NCI-H748 (cell line): ENCODE measurements at regions not wholly inside any gene's neighbourhood (a gene's known extent, or its start where the extent isn't known, plus 50 kb on each side); places are given as distances from the start of the nearest gene placed in this dataset.

Experiments
- DNase-seq: peaks from one replicate; lab custom pipeline; 2025; ENCODE audit not compliant: unreplicated experiment; lab: John Stamatoyannopoulos, UW

DNA sequence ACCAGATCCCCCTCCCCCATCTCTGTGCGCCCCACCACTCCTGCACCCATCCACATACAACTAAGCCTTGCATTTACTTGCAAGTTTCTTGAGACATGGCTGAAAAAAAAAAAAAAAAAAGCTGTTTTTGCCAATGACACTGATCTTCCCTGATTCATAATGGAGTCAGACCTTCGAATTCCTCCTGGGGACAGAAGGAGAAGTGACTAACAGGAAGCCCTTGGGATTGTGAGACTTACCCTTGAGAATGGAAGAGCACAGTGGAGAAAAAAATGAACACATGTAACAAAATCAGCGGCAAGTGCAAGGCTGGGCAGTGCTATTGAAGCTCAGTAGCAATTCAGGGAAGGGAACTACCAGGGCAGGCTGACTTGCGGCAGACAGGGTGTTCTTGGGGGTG, 288.4 kb downstream of the BCOR start:
- no peak for DNase-seq

DNA sequence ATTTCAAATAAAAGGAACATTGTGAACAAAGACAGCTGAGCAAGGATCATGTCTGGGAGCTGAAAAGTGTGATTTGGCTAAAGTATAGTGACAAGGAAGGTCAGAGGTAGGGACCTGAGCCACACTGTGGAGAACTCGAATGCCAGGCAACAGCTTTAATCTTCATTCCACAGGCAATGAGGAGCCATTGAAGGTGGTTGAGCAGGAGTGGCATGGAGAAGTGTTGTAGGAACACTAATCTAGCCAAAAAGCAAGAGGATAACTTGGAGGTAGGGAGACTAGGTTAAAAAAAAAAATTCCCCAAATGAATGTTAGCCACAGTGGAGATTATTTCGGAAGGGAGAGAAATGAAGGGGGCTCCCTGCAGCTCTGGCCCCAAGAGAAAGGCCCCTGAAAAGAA, 286.9 kb downstream of the BCOR start:
- no peak for DNase-seq

DNA sequence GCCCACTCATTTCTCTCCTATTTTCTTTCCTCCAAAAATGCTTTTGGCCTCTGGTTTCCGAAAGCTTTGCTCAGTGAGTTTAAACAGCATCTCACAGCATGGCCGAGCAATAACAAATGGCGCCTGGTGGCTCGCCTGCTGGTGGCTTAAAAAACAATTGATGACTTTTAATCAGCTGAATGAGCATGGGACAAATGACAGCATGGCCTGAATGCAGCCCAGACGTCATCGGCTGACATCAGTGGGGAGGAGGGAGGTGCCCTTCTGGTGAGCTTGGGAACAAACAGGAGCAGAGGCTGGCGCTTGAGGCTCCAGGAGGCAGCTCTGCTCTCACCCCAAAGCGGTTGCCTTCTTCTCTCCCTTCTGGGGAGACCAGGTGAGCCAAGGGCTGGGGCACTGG, 286.4 kb downstream of the BCOR start:
- peak; percentile 14 for DNase-seq

DNA sequence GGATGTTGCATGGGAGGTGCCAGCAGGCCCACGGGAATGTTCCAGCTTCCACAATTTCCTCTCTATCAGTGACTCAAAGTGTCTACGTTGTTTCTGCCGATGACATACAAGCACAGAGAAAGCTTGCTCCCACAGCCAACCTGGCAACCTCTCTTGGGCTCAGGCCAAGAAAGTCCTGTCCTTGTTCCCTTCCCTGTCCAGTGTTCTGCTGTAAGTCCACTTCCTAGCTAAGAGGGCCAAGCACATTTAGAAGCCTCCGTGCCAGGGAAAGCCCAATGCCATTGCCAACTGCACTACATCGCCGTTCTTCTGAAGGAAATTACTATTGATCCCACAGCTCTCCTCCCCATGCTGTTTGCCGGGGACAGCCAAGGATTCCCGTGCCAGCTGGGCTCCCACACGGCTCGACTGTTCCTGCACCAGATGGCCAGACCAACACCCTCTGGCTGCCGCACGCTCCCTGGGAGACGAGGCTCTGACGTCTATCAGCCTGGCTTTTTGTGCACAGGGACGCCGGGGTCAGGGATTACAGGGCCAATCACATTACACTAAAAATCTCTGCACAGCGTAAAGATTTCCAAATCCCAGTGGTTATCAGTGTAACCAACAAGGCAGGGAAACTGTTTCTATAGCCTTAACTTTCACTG, 284.0 kb downstream of the BCOR start:
- DNase-seq: no peak

DNA sequence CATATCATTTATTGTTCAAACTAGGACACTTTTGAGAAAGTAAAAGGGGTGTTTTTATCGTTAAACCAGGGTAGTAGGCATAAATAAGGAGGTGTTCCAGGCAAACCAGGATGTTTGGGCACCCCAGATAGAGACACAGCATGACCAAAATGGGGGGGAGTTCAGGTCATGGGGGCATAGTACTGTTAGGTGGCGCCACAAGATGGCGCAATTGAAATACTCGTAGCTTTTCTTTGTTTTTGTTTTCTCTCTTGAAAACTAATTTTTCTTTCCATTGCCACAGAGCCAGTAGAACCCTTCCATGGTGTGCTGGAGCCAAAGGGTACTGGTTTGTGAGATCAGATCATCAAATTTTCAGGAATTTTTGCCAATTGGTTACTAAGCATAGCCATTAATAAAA, 283.4 kb downstream of the BCOR start:
- peak; percentile 45 for DNase-seq

DNA sequence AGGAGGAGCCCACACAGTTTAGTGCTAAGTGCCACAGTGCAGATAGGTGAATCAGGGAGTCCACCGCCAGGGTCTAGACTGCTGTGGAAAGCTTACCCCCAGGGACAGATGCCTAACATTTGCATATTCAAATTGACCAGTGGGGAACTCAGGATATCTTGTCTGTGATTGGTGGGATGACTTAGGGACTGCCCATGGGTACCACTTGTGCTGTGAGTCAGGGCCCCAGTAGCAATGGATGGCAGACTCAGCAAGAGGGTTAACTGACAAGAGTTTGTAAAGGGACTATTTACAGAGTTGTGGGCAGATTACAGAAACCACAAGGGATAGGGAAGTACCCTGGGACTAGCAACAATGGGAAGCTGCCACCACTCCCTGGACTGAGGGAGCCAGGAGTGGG, 282.1 kb downstream of the BCOR start:
- no peak for DNase-seq

DNA sequence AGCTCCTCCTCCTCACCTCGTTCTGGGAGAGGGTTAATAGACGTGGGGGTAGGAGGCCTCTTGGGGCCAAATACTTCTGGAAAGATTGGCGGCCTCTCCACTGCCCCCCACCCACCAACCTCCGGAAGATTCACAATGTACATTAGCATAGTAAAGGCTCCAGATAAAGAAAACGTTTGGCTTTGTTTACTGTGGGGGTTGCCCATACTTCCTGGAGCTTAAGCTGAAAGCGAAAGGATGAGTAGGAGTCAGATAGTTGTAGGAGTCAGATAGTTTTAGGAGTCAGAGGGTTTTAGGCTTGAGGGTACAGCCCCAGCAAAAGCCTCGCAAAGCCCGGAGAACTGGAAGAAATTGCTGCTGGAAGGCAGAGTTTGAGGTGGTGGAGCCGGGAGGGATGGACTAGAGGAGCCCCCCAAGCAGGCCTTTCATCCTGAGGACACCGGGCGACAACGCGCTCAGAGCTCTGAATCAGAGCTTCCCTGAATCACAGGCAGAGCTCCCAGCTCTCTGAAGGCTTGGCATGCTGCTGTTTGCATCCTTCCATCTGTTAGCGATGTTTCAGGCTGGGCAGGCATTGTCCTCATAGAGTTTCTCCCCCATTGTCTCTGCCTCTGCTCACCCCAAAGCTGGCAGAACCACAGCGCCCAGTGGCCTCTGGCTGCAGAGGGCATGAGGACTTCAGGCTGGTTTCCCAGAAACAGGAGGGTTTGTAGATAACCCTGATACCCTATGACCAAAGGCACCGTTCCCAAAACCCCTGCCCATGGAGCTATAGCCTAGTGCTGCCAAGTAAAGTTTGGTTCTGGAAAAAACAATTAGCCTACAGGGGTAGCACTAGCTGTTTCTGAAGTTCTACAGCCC, 280.7 kb downstream of the BCOR start:
- peak; percentile 10 for DNase-seq

DNA sequence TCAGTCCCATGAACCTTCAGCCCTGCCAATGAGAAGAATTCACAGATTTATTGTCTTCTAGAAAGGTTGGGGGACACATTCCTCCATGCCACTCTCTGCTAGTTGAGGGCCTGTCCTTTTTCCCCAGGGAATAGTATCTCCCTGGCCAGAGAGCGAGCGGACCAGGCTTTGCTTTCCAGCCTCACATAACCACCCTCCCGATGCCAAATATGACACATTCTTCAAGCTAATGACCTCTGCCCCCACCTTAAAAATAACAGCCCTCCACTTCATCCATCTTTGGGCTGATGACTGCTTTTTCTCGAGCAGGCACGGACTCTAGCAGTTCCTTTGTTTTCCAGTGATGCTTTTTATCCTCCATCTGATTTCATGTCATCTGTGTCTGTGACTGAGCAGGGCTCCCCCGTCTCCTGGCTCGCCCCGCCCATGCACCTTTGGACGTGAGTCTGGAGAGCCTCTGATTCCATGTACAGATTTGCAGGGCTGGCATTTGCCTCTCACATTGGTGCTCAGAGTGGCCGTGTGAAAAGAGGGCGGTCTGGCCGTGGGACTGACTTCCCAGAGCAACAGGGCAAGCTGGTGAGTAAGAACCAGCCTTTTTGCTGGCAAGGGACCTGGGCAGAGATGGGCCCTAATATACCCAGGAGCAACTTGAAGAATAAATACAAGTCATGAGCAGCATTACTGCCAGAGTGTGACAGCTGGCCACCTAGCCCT, 279.8 kb downstream of the BCOR start:
- DNase-seq: no peak

DNA sequence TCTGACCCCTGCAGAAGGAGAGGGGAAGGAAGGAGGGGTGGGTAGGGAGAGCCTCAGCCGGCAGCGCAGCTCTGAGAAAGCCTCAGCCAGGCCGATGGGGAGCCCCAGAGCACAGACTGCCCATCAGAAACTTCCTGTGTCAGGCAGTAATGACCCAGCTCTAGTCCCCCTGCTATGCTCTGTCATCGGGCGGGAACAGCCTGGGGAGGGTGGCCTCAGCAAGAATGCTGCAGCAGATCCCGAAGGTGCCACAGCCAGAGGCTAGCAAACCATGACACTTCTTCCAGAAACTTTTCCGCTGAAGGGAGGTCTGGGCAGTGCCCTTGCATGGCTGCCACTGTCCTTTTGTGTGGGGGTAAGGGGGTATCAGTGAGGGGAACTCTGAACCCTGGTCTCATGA, 279.0 kb downstream of the BCOR start:
- no peak for DNase-seq

DNA sequence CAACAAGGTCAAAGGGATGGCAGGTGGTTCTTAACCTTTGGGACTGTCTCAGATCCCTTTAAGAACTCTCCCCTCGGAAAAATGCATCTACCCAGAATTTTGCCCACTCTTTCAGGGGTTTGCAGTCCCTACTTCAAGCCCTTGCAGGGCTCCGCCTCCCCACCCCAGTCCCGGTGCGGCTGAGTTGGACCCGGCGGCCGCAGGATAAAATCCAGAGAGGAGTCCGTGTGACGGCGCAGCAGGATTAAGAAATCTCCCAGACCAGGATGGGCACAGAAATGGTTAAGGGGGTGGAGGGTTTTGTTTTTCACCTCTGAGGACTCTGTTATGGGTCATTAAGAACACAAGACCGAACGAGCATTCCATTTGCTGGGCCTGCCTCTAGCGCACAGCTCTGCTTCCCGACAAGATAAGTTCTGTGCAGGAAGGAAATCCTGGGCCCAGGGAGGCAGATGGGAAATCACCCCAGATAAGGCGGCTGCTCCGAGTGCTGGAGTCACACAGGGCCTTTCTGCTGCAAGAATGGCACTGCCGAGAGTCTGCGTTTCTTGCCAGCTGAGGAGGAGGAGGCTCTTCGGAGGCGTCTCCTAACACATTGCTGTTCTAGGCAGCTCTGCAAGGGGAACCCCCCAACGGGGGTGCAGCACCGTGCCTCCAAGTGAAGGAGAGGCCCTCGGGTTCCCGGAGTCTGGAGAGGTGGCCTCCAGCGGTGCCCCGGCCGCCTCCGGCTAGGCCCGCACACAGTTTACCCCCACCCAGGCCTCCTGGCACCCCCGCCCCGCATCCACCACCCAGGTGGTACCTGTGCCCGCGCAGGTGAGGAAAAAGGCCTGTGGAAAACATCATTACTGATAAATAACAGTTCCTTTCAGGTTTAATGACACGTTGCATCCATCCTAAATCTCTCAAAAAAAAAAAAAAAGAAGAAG, 277.6 kb downstream of the BCOR start:
- DNase-seq: peak; percentile 25

DNA sequence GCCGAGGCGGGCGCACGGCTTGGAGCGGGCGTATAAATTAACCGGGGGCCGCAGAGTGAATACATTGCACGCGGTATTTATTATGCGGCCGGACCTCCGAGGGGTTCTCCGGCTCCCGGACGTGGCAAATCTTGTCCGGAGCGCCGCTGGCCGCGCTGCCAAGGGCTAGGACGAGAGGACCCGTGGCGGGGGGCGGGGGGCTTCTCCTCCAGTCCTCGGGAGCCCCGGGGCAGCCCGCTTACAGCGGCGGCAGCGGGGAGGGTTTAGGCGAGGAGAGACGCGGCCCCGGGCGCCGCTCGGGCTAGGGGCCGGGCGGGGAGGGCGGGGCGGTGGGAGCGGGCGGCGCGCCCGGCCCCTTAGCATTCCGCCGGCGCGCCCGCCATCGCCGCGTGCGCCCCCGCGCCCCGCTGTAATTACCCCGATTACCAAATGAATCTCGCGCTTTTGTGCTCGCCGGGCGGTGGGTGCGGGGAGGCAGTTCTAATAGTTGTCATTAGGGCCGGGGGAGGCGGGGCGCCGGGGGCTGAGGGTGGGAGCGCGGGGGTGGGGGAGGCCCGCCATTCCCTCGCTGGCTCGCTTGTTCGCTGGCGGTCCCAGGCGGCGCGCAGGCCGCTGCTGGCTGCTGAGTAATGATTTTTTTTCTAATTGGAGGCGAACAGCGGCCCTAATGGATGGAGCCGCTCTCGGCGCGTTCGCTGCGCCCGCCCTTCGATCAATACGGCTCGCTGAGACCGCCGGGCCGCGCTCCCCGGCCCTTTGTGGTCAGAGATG, 276.6 kb downstream of the BCOR start:
- DNase-seq: peak; percentile 85

DNA sequence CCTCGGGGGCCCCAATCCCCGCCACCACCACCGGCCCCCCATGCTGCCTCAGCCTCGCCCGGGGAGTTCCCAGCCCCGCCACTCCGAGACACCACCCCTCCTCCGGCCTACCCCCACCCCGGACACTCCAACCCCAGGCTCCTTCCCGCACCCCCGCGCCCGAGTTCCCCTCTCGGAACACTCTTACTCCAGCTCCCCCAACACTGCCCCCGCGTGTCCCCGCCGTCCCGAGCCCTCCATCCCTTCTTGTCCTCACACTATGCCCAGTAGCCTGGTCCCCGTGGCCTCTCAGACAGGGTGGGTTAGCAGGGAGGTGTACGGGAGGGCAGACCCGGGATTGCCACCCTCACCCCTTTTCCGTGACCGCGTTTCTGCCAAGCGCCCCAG, 276.1 kb downstream of the BCOR start:
- DNase-seq: no peak

DNA sequence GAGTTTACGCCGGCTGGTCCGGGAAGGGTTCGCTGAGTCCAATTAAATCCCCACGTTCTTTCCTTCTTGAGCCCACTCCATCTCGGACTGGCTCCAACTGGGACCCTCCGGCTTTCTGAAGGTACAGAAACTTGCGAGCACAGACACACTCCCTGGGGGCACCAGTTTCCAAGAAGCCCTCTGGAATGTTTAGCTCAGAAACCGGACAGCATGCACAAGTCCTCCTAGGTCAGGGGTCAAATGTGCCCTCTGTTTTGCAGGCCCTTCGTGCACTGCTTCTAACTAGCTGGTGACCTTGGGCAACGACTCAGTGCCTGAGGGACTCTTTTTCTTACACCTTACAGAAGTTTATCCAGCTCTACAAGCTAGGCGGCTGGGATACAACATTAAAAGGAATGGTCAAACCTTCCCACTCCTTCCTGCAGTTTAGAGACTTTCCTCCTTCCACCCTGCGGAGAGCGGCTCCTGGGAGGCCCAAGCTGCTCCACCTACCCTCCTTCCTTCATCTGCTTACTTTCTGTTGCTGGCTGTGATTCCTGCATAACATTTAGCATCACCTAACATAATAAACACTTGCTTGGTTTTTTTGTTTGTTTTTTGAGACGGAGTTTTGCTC, 275.5 kb downstream of the BCOR start:
- no peak for DNase-seq

DNA sequence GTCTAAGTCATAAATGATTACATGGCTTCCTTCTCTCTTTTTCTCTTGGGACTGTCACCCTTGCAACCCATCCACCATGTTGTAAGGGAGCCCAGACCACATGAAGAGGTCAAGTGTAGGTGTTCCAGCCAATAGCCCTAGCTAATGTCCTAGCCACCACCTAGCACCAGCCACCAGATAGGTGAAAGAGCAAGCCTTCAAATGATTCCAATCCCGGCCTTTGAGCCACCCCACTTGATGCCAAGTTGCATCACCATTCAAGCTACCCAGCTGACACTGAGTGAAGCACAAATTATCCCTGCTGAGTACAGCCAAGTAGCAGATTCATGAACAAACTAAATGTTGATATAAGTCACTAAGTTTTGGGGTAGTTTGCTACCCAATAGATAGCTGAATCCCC, 274.3 kb downstream of the BCOR start:
- DNase-seq: no peak

DNA sequence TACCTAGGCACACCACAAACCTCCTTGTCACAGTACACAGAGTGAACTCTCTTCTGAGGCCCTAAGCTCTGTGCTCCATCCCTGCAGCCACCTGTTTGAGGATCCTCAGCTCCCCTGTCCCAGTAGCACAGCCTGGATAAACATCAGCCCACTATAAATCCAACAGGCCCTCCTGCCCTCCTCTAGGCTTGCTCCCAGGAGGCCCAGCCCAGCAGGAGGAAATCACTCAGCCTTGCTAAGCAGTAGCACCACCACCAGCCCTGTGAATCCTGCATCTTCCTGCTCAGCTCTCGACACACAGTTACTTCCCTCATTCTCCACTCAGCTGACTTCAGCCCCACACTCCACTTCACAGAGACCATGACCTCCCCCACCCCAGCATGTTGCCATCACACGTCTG, 273.9 kb downstream of the BCOR start:
- no peak for DNase-seq

DNA sequence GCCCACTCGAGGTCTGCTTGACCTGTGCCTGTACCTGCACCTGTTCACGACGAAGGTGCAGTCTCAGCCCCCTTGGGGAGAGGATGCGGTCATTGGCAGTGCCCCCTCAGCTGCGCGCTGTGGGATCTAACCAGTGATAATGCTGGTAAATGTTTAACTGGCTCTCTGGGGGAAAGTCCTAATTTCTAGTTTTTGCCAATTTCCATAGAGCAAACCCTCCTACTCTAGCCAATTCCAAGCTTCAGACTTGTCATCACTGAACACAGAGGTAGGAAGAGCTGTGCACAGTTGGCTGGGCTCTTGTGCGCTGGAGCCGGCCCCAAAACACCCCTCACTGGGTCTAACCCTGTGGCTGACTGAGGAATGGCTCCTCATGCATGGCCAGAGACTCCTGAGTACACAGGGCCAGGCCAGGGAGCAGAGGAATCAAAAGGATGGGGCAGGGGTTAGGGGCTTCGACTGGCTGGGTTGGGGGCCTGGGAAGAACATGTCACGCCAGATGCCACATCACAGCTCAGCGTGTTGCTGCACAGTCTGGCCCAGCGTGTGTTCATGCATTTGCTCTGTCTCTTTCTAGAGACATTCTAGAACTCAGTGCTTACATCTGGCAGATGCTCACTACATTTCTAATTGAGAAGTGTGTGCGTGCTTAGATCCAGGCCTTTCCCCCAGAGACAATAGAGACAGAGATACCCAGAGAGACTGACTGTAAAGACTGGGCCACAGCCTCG, 270.8 kb downstream of the BCOR start:
- no peak for DNase-seq

DNA sequence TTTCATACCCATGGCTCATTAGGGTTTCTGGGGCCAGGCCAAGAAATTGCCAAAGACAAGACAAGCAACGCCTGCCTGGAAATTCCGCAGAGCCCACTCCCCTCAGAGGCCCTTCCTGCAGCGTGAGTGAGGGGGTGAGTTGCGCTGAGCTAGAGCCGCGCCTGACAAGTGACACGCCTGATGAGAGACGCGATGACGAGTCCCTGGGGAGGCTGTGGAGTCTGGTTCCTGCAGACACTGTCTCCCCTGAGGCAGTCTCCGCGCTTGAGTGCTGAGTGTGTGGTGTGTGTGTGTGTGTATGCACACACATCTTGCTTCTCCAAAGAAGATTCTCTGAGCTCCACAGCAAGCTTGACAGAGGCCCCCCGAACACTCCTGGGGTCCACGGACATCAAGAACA, 269.8 kb downstream of the BCOR start:
- DNase-seq: no peak

DNA sequence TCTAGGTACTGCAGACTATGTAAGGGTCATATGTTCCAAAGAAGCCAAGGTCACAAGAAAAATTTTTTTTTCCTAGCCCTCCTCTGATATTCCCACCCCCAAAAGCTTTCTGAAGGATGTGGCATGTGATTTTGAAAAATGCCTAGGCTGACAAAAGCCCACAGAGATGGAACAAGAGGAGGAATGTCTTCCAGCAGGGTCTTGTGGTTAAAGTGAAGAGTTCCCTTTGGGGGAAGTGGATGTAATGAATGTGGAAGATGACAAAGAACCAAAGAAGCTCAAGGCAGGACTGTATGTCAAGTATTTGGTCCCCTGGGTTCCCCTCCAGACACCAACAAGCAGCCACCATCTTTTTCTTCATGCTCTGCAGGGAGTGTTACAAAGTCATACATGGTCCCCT, 268.8 kb downstream of the BCOR start:
- no peak for DNase-seq

DNA sequence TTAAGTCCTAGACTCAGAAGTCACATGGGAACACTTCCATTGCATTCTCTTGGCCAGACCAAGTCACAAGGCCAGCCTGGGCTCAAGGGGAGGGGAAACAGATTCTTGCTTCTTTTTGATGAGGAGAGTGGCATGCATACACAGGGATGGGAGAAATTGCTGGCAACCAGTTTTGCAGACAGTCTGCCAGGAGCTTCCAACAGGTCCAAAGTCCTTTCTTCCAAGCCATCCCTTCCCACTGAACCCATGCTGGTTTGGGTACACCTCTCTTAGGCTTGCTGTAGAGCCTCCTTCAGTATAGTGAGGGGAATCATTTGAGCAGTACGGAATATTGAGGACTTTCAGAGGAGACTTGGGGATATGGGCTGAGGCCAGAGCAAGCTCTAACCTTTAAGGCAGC, 267.8 kb downstream of the BCOR start:
- no peak for DNase-seq
